Fibroblast of lung (primary cell): ENCODE measurements at regions not wholly inside any gene's neighbourhood (a gene's known extent, or its start where the extent isn't known, plus 50 kb on each side); places are given as distances from the start of the nearest gene placed in this dataset.
A peak's percentile ranks its signal among the peaks of the same experiment; 100 is the strongest.

ENCODE experiments used
- DNase-seq, 2 donors: peaks; one replicate each; pipeline versions ENCODE4 v3.0.0 to v3.0.0-alpha.2; 2010; ENCODE audit warnings: low read depth in 2 of 2
- H2AFZ ChIP-seq: 2 replicates; pipeline ENCODE4 v1.5.1; 2012; ENCODE audit warnings: low read length, control low read depth, inconsistent platforms
- H3K27ac ChIP-seq: 2 replicates; pipeline ENCODE4 v1.5.1; 2011; ENCODE audit warnings: low read length, control low read depth; ENCODE audit not compliant: insufficient read depth
- H3K27me3 ChIP-seq: 2 replicates; pipeline ENCODE4 v1.5.1; 2011; ENCODE audit warnings: mild to moderate bottlenecking, low read length; ENCODE audit not compliant: control insufficient read depth, insufficient read depth
- H3K36me3 ChIP-seq: 2 replicates; pipeline ENCODE4 v1.5.1; 2011; ENCODE audit warnings: low read length; ENCODE audit not compliant: control insufficient read depth, insufficient read depth
- H3K4me1 ChIP-seq: 2 replicates; pipeline ENCODE4 v1.5.1; 2011; ENCODE audit warnings: low read length; ENCODE audit not compliant: control insufficient read depth, insufficient read depth; ENCODE audit errors: extremely low read depth
- H3K4me2 ChIP-seq: 2 replicates; pipeline ENCODE4 v1.5.1; 2011; ENCODE audit warnings: low read length, control low read depth; ENCODE audit not compliant: insufficient read depth; ENCODE audit errors: extremely low read depth
- H3K4me3 ChIP-seq, 4 experiments: fragments of 200-600 bp in 1 of 4; sonication (generic) in 1 of 4; replicated peaks in 1 of 4; 2 replicates each; pipeline ENCODE4 v1.5.1; 2011 to 2016; ENCODE audit warnings: low read length in 4 of 4, low read depth in 3 of 4, mild to moderate bottlenecking in 3 of 4, control low read depth in 2 of 4, inconsistent platforms in 1 of 4, mixed read lengths in 1 of 4; ENCODE audit not compliant: insufficient read depth in 1 of 4; ENCODE audit errors: control extremely low read depth in 1 of 4
- H3K79me2 ChIP-seq: 2 replicates; pipeline ENCODE4 v1.5.1; 2012; ENCODE audit warnings: mild to moderate bottlenecking, low read length, inconsistent platforms; ENCODE audit not compliant: control insufficient read depth, insufficient read depth
- H3K9ac ChIP-seq: 2 replicates; pipeline ENCODE4 v1.5.1; 2011; ENCODE audit warnings: mild to moderate bottlenecking, low read length, control low read depth; ENCODE audit not compliant: insufficient read depth
- H3K9me3 ChIP-seq: 2 replicates; pipeline ENCODE4 v1.5.1; 2012; ENCODE audit warnings: low read depth, low read length; ENCODE audit not compliant: control insufficient read depth, insufficient read depth
- H4K20me1 ChIP-seq: 2 replicates; pipeline ENCODE4 v1.5.1; 2011; ENCODE audit warnings: low read length; ENCODE audit not compliant: control insufficient read depth, insufficient read depth; ENCODE audit errors: extremely low read depth
- EZH2 ChIP-seq: IDR thresholded peaks from 2 replicates; pipeline ENCODE4 v1.5.1; 2012; ENCODE audit warnings: low read length, control low read depth, mild to moderate bottlenecking; ENCODE audit errors: missing control alignments
- TF ChIP-seq, protein P1 (sequence below), 2 donors: IDR thresholded peaks in 1 of 2; conservative IDR thresholded peaks in 1 of 2; 1 replicate in 1 of 2; 2 replicates in 1 of 2; pipeline ENCODE4 v1.5.1; 2011 to 2012; ENCODE audit warnings: low read length in 2 of 2, control low read depth in 1 of 2, inconsistent platforms in 1 of 2, low read depth in 1 of 2, mild to moderate bottlenecking in 1 of 2

- DNase-seq: peak in 1 of 2 donors; percentile 15
- H3K4me2 ChIP-seq: no peak overlapping the region
- no peaks in the 10 kb centered on the region for H3K79me2 ChIP-seq
- TF ChIP-seq, protein P1, sequence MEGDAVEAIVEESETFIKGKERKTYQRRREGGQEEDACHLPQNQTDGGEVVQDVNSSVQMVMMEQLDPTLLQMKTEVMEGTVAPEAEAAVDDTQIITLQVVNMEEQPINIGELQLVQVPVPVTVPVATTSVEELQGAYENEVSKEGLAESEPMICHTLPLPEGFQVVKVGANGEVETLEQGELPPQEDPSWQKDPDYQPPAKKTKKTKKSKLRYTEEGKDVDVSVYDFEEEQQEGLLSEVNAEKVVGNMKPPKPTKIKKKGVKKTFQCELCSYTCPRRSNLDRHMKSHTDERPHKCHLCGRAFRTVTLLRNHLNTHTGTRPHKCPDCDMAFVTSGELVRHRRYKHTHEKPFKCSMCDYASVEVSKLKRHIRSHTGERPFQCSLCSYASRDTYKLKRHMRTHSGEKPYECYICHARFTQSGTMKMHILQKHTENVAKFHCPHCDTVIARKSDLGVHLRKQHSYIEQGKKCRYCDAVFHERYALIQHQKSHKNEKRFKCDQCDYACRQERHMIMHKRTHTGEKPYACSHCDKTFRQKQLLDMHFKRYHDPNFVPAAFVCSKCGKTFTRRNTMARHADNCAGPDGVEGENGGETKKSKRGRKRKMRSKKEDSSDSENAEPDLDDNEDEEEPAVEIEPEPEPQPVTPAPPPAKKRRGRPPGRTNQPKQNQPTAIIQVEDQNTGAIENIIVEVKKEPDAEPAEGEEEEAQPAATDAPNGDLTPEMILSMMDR (conservative IDR thresholded peaks at IDR 0.05 in 1 of 2, IDR thresholded peaks at IDR 0.05 in 1 of 2; ENCODE audit: low read depth in 1 of 2, low read length in 2 of 2): no peak
- no peak for TF ChIP-seq EZH2
- no peaks in the 10 kb centered on the region for H3K36me3 ChIP-seq
- no peak overlapping the region for H3K4me3 ChIP-seq
- H3K27ac ChIP-seq: no peak overlapping the region
- no peak overlapping the region for H3K9ac ChIP-seq
- no peak overlapping the region for H2AFZ ChIP-seq
- no peaks in the 10 kb centered on the region for H3K9me3 ChIP-seq
- no peaks in the 10 kb centered on the region for H4K20me1 ChIP-seq
- peaks cover 1% of the 10 kb centered on the region for H3K27me3 ChIP-seq
- no peaks in the 10 kb centered on the region for H3K4me1 ChIP-seq
Measured at GRCh38 chrX:39677978-39678791, 419.6 kb downstream of the BCOR start.

- H3K4me1 ChIP-seq: no peaks in the 10 kb centered on the region
- no peaks in the 10 kb centered on the region for H3K9me3 ChIP-seq
- no peaks in the 10 kb centered on the region for H4K20me1 ChIP-seq
- H3K36me3 ChIP-seq: no peaks in the 10 kb centered on the region
- H3K4me2 ChIP-seq: no peak overlapping the region
- H3K27ac ChIP-seq: no peak overlapping the region
- H3K9ac ChIP-seq: no peak overlapping the region
- no peak overlapping the region for H3K4me3 ChIP-seq
- TF ChIP-seq, protein P1 (conservative IDR thresholded peaks at IDR 0.05 in 1 of 2, IDR thresholded peaks at IDR 0.05 in 1 of 2; ENCODE audit: low read depth in 1 of 2, low read length in 2 of 2): no peak
- TF ChIP-seq EZH2: no peak
- DNase-seq: no peak
- no peaks in the 10 kb centered on the region for H3K27me3 ChIP-seq
- H3K79me2 ChIP-seq: no peaks in the 10 kb centered on the region
- H2AFZ ChIP-seq: no peak overlapping the region
Measured at GRCh38 chrX:39678914-39679313, 418.8 kb downstream of the BCOR start.

GRCh38 chrX:39679497-39680157 lies 418.1 kb downstream of the BCOR start:
- no peak overlapping the region for H3K4me2 ChIP-seq
- H3K9ac ChIP-seq: no peak overlapping the region
- no peak for DNase-seq
- no peak overlapping the region for H3K4me3 ChIP-seq
- H3K36me3 ChIP-seq: no peaks in the 10 kb centered on the region
- H3K27ac ChIP-seq: no peak overlapping the region
- no peaks in the 10 kb centered on the region for H3K4me1 ChIP-seq
- no peaks in the 10 kb centered on the region for H3K27me3 ChIP-seq
- no peaks in the 10 kb centered on the region for H3K9me3 ChIP-seq
- no peak overlapping the region for H2AFZ ChIP-seq
- no peaks in the 10 kb centered on the region for H4K20me1 ChIP-seq
- H3K79me2 ChIP-seq: no peaks in the 10 kb centered on the region
- TF ChIP-seq EZH2: no peak
- TF ChIP-seq, protein P1 (conservative IDR thresholded peaks at IDR 0.05 in 1 of 2, IDR thresholded peaks at IDR 0.05 in 1 of 2; ENCODE audit: low read depth in 1 of 2, low read length in 2 of 2): no peak
